Neural cell (in vitro differentiated cells): ENCODE measurements at regions not wholly inside any gene's neighbourhood (a gene's known extent, or its start where the extent isn't known, plus 50 kb on each side); places are given as distances from the start of the nearest gene placed in this dataset.
"Not testable (repeated sequence)": the region's sequence is repeated elsewhere in the genome, so short reads cannot be mapped to it uniquely, and the experiment has no call there.

Source experiments
- H2AFZ ChIP-seq: fragments of 200-600, 300-800 bp; sonication (generic), shearing (Covaris generic); 2 replicates; pipeline ENCODE4 v1.6.0; 2014; ENCODE audit warnings: low read depth, mild to moderate bottlenecking, antibody characterized with exemption, low read length, moderate library complexity
- H3F3A ChIP-seq: fragments of 200-600 bp; shearing (Covaris generic); 2 replicates; pipeline ENCODE4 v1.6.1; 2016; ENCODE audit warnings: mild to moderate bottlenecking, moderate library complexity, mixed read lengths, antibody characterized with exemption, low read length; ENCODE audit not compliant: insufficient read depth, poor library complexity, severe bottlenecking
- H3K27ac ChIP-seq: fragments of 200-600, 300-800 bp; sonication (generic), shearing (Covaris generic); 2 replicates; pipeline ENCODE4 v1.5.1; 2014; ENCODE audit warnings: mild to moderate bottlenecking, low read length, moderate library complexity
- H3K27me3 ChIP-seq: fragments of 300-800, 200-600 bp; sonication (generic), shearing (Covaris generic); 2 replicates; pipeline ENCODE4 v1.6.0; 2014; ENCODE audit warnings: mild to moderate bottlenecking, low read depth, low read length, moderate library complexity; ENCODE audit not compliant: insufficient read depth
- H3K36me3 ChIP-seq: fragments of 300-800, 200-600 bp; sonication (generic), shearing (Covaris generic); 2 replicates; pipeline ENCODE4 v1.5.1; 2014; ENCODE audit warnings: mild to moderate bottlenecking, antibody characterized with exemption, low read length, moderate library complexity; ENCODE audit not compliant: insufficient read depth
- H3K4me2 ChIP-seq: fragments of 300-800, 200-600 bp; sonication (generic), shearing (Covaris generic); 2 replicates; pipeline ENCODE4 v1.6.0; 2014; ENCODE audit warnings: mild to moderate bottlenecking, low read length
- H3K4me3 ChIP-seq: fragments of 300-800, 200-600 bp; sonication (generic), shearing (Covaris generic); 2 replicates; pipeline ENCODE4 v1.5.1; 2014; ENCODE audit warnings: mild to moderate bottlenecking, low read length, moderate library complexity
- H3K79me2 ChIP-seq: fragments of 200-600 bp; shearing (Covaris generic); replicated peaks from 2 replicates; pipeline ENCODE4 v1.6.0; 2014; ENCODE audit warnings: mild to moderate bottlenecking, low read length, moderate library complexity; ENCODE audit not compliant: insufficient read depth
- H3K9ac ChIP-seq: fragments of 300-800, 200-600 bp; sonication (generic), shearing (Covaris generic); 2 replicates; pipeline ENCODE4 v1.6.1; 2016; ENCODE audit warnings: mild to moderate bottlenecking, low read length, mixed read lengths
- H3K9me2 ChIP-seq: fragments of 200-600 bp; shearing (Covaris generic); 2 replicates; pipeline ENCODE4 v1.6.1; 2016; ENCODE audit warnings: mild to moderate bottlenecking, low read length, mixed read lengths; ENCODE audit not compliant: insufficient read depth
- H3K9me3 ChIP-seq: fragments of 200-600, 300-800 bp; sonication (generic), shearing (Covaris generic); 2 replicates; pipeline ENCODE4 v1.6.1; 2016; ENCODE audit warnings: mild to moderate bottlenecking, mixed run types, low read length, moderate library complexity, mixed read lengths
- H4K20me1 ChIP-seq: fragments of 200-600 bp; shearing (Covaris generic); 2 replicates; pipeline ENCODE4 v1.6.1; 2016; ENCODE audit warnings: mild to moderate bottlenecking, mixed run types; ENCODE audit not compliant: insufficient read depth
- CTCF ChIP-seq: fragments of 450-650 bp; IDR thresholded peaks from 2 replicates; pipeline ENCODE4 v1.5.1; 2014; ENCODE audit warnings: antibody characterized with exemption, mild to moderate bottlenecking, moderate library complexity; ENCODE audit not compliant: poor library complexity, severe bottlenecking
- EP300 ChIP-seq: fragments of 450-650 bp; conservative IDR thresholded peaks from 2 replicates; pipeline ENCODE4 v1.6.1; 2014; ENCODE audit warnings: antibody characterized with exemption, mild to moderate bottlenecking, moderate library complexity; ENCODE audit not compliant: poor library complexity, severe bottlenecking
- EZH2 ChIP-seq: fragments of 200-600, 300-800 bp; shearing (Covaris generic), sonication (generic); IDR thresholded peaks from 2 replicates; pipeline ENCODE4 v1.6.1; 2014; ENCODE audit warnings: antibody characterized with exemption, low read length, borderline replicate concordance, mild to moderate bottlenecking; ENCODE audit not compliant: insufficient read depth, poor library complexity, severe bottlenecking
- MXI1 ChIP-seq: fragments of 450-650 bp; conservative IDR thresholded peaks from 2 replicates; pipeline ENCODE4 v1.6.1; 2014; ENCODE audit warnings: antibody characterized with exemption, mild to moderate bottlenecking; ENCODE audit not compliant: poor library complexity, severe bottlenecking
- POLR2AphosphoS5 ChIP-seq: IDR thresholded peaks from 2 replicates; pipeline ENCODE4 v1.6.1; 2012
- RAD21 ChIP-seq: fragments of 450-650 bp; conservative IDR thresholded peaks from 2 replicates; pipeline ENCODE4 v1.6.1; 2014; ENCODE audit warnings: antibody characterized with exemption, mild to moderate bottlenecking, moderate library complexity
- REST ChIP-seq: IDR thresholded peaks from 2 replicates; pipeline ENCODE4 v1.6.1; 2012; ENCODE audit warnings: borderline replicate concordance
- SMC3 ChIP-seq: fragments of 450-650 bp; conservative IDR thresholded peaks from 2 replicates; pipeline ENCODE4 v1.6.1; 2014; ENCODE audit warnings: antibody characterized with exemption, mild to moderate bottlenecking, moderate library complexity; ENCODE audit not compliant: poor library complexity
- TAF1 ChIP-seq: IDR thresholded peaks from 2 replicates; pipeline ENCODE4 v1.6.1; 2012; ENCODE audit warnings: low read depth

GRCh38 chr6:86872810-86873209 is 64.5 kb upstream of the HTR1E start:
- H3K4me2 ChIP-seq, H3K4me3 ChIP-seq, H3K27me3 ChIP-seq, H3K36me3 ChIP-seq, H3K79me2 ChIP-seq, H3K9me2 ChIP-seq, H3F3A ChIP-seq, H3K9me3 ChIP-seq, H3K27ac ChIP-seq, H4K20me1 ChIP-seq, H2AFZ ChIP-seq, H3K9ac ChIP-seq: not testable (repeated sequence)

GRCh38 chr6:86871681-86872080 is 65.6 kb upstream of the HTR1E start:
- no peak overlapping the region for H3K9ac ChIP-seq
- TF ChIP-seq POLR2AphosphoS5 (no peak), SMC3 (no peak), TAF1 (no peak)
- peaks cover 5% of the 10 kb centered on the region for H3K9me3 ChIP-seq
- no peaks in the 10 kb centered on the region for H3K27me3 ChIP-seq
- no peaks in the 10 kb centered on the region for H3K79me2 ChIP-seq
- no peaks in the 10 kb centered on the region for H3K36me3 ChIP-seq
- no peak overlapping the region for H3K4me2 ChIP-seq
- no peaks in the 10 kb centered on the region for H4K20me1 ChIP-seq
- no peaks in the 10 kb centered on the region for H3K9me2 ChIP-seq
- no peaks in the 10 kb centered on the region for H3F3A ChIP-seq
- no peak overlapping the region for H3K27ac ChIP-seq
- no peak overlapping the region for H2AFZ ChIP-seq
- H3K4me3 ChIP-seq = no peak overlapping the region

- no peaks in the 10 kb centered on the region for H3K9me2 ChIP-seq
- no peak overlapping the region for H3K4me2 ChIP-seq
- no peaks in the 10 kb centered on the region for H3K79me2 ChIP-seq
- H4K20me1 ChIP-seq = no peaks in the 10 kb centered on the region
- no peaks in the 10 kb centered on the region for H3F3A ChIP-seq
- H3K9ac ChIP-seq = no peak overlapping the region
- H2AFZ ChIP-seq = no peak overlapping the region
- no peaks in the 10 kb centered on the region for H3K36me3 ChIP-seq
- no peak overlapping the region for H3K27ac ChIP-seq
- H3K9me3 ChIP-seq = peaks cover 5% of the 10 kb centered on the region
- no peaks in the 10 kb centered on the region for H3K27me3 ChIP-seq
- no peak overlapping the region for H3K4me3 ChIP-seq
- TF ChIP-seq REST (no peak), POLR2AphosphoS5 (no peak), MXI1 (no peak), EZH2 (no peak), SMC3 (no peak), TAF1 (no peak), CTCF (no peak), RAD21 (no peak), EP300 (no peak)
Measured at GRCh38 chr6:86869500-86869899, 67.8 kb upstream of the HTR1E start.
